Activated naive CD4-positive, alpha-beta T cell treated with anti-CD3 and anti-CD28 coated beads, Interleukin-2, amount 50 U/mL, for 72 hours (primary cell): ENCODE measurements at regions not wholly inside any gene's neighbourhood (a gene's known extent, or its start where the extent isn't known, plus 50 kb on each side); places are given as distances from the start of the nearest gene placed in this dataset.

Experiments used
- ATAC-seq, 2 donors: fragments of 150-1000 bp; cut with Tn5 transposase; 2 replicates each; pipeline ENCODE4 v1.10.0; 2021; ENCODE audit warnings: mild to moderate bottlenecking in 2 of 2, moderate library complexity in 2 of 2
- DNase-seq, 2 donors: peaks; one replicate each; pipeline ENCODE4 v3.0.0; 2021 to 2022; ENCODE audit warnings: low spot score in 2 of 2
- H3K27ac Mint-ChIP-seq, 2 donors: one replicate each; pipeline ENCODE4 v1.8.0; 2022; ENCODE audit warnings: mild to moderate bottlenecking in 2 of 2, mixed read lengths in 2 of 2
- H3K36me3 Mint-ChIP-seq, 2 donors: one replicate each; pipeline ENCODE4 v1.8.0; 2022; ENCODE audit warnings: mixed read lengths in 2 of 2
- H3K9me3 Mint-ChIP-seq, 2 donors: one replicate each; pipeline ENCODE4 v1.8.0; 2022; ENCODE audit warnings: mixed read lengths in 2 of 2

DNA sequence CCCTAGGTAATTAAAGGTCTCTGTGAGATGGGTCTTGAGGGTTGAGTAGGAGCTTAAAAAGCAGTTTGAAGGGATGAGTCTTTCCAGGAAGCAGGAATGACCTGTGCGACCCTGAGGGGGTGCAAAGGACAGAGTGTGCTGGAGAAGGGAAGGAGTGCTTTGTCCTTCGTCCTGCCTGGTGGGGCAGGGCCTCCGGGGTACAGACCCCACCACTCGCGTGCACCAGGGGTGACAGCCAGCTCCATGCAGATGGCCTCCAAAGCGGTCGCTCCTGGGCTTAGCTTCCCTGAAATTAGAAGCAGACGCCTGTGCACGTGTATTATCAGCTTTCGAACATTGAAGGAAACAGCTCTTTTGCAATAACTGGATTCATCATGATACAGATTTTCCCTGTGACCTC is 959.8 kb downstream of the BRD1 start:
- peaks cover 5 to 7% of the 10 kb centered on the region in 2 donors for H3K36me3 Mint-ChIP-seq
- DNase-seq, result no peak
- ATAC-seq, result no peak
- H3K9me3 Mint-ChIP-seq, result peaks cover 0 to 4% of the 10 kb centered on the region in 2 donors
- no peak overlapping the region for H3K27ac Mint-ChIP-seq

DNA sequence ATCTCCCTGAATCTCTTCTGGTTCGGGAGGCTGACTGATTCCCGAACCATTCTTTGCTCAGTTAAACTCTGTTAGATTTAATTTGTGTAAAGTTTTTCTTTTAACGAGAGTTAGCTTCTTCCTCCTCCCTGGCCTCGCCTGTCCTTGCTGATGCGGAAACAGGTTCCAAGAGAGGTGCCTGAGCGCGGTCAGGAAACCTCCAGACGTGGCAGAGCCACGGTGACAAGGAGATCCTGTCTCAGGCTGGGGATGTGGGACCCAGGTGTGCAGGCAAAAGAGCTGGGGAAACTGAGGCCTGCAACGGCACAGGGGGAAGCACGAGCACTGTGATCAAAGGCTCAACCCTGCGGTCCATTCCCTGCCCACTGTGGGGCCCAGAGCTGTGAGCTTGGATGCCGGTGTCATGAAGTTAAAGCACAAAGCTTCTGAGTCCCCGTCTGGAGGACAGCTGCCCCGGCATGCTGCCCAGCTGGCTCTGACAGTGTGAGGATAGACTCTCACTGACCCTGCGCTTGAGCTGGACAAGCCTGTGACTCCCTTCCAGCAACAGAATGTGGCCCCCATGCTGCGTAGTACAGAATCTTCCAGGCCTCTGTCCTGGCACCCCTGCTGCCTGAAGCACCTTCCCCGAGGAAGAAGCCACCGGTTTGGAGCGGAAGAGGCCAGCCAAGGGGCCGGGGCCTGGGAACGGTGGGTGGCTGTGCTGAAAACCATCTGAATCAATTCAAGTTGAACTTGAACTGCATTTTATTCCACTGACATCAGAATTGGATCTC is 960.6 kb downstream of the BRD1 start:
- Mint-ChIP-seq H3K9me3 (peaks cover 0 to 4% of the 10 kb centered on the region in 2 donors), H3K36me3 (peaks cover 5 to 7% of the 10 kb centered on the region in 2 donors), H3K27ac (no peak overlapping the region)
- DNase-seq (no peak), ATAC-seq (no peak)

- ATAC-seq, result no peak
Observed at GRCh38 chr22:48864748-48865147, 962.9 kb downstream of the BRD1 start.

DNA sequence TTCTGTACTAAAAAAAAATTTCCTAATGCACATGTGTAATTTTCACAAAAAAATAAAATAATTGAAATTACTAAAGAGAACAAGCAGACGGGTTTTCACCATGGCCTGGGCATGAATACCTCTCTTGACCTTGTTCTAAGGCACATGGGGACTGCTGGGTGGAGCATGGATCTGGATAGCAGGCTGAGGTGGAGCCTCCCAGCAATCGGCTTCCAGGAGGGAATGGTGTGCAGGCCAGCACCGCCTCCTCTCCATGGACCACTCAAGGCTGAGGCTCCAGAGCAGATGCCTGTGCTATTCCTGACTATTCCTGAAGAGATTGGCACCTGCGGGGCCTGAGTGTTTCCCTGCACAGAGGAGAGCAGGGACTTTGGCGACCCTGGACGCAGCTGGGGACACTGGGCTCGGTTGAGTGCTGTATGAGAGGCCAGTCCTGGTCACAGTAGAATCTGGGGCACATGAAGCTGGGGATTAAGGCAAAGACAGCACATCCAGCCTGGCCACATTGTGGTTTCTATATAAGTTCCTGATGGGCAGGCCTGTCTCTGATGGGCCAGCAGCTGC is 963.6 kb downstream of the BRD1 start:
- H3K9me3 Mint-ChIP-seq, result peaks cover 0 to under 1% of the 10 kb centered on the region in 2 donors
- no peaks in the 10 kb centered on the region for H3K36me3 Mint-ChIP-seq

More at GRCh38 chr22:48864748-48865147, 962.9 kb downstream of the BRD1 start:
- Mint-ChIP-seq H3K9me3 (no peaks in the 10 kb centered on the region), H3K36me3 (no peaks in the 10 kb centered on the region), H3K27ac (no peak overlapping the region)
- DNase-seq, result no peak

DNA sequence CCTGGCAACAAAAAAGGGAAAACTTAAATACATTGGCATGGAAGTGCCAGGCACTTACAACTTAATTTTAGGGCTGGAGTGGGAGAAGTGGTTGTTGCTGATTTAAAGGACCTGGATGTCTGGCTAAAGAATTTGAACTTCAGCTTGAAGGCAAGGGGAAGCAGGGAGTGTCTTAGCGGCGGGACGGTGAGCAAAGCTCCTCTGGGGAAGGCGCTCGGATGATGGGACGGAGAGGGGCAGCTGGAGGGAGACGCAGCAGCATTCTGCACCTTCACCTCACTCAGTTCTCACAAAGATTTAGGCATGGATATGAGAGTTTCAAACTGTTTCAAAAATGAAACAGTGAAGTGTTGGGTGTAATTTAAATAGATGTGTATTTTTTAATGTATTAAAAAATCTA is 967.1 kb downstream of the BRD1 start:
- no peaks in the 10 kb centered on the region for H3K36me3 Mint-ChIP-seq
- ATAC-seq (no peak), DNase-seq (peak in 1 of 2 donors; percentile 18)
- H3K27ac Mint-ChIP-seq, result no peak overlapping the region
- peaks cover 0 to 5% of the 10 kb centered on the region in 2 donors for H3K9me3 Mint-ChIP-seq

More for the DNA sequence above, 963.6 kb downstream of the BRD1 start:
- ATAC-seq, result no peak
- H3K27ac Mint-ChIP-seq, result no peak overlapping the region
- DNase-seq, result no peak

DNA sequence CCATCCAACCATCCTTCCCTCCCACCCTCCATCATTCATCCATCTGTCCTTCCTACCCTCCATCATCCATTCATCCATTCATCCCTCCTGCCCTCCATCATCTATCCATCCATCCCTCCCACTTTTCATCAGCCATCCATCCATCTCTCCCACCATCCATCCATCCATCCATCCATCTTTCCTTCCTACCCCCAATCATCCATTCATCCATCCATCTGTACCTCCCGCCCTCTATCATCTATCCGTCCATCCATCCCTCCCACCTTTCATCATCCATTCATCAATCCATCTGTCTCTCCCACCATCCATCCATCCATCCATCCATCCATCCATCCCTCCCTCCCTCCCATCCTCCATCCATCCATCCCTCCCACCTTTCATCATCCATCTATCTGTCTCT is 968.8 kb downstream of the BRD1 start:
- DNase-seq, result no peak
- ATAC-seq, result no peak
- Mint-ChIP-seq H3K27ac (no peak overlapping the region), H3K9me3 (peaks cover 0 to 11% of the 10 kb centered on the region in 2 donors), H3K36me3 (no peaks in the 10 kb centered on the region)

GRCh38 chr22:48858121-48858520 is 969.6 kb downstream of the BRD1 start:
- DNase-seq (peak in 1 of 2 donors; percentile 21), ATAC-seq (no peak)
- Mint-ChIP-seq H3K27ac (no peak overlapping the region), H3K9me3 (peaks cover 0 to 11% of the 10 kb centered on the region in 2 donors), H3K36me3 (no peaks in the 10 kb centered on the region)

- no peaks in the 10 kb centered on the region for H3K36me3 Mint-ChIP-seq
- H3K27ac Mint-ChIP-seq, result peak overlapping the region in 1 of 2 donors; percentile 41
- DNase-seq, result peak in 1 of 2 donors; percentile 4
- ATAC-seq, result no peak
- peaks cover 0 to 11% of the 10 kb centered on the region in 2 donors for H3K9me3 Mint-ChIP-seq
Observed at GRCh38 chr22:48857202-48857805, 970.4 kb downstream of the BRD1 start.

DNA sequence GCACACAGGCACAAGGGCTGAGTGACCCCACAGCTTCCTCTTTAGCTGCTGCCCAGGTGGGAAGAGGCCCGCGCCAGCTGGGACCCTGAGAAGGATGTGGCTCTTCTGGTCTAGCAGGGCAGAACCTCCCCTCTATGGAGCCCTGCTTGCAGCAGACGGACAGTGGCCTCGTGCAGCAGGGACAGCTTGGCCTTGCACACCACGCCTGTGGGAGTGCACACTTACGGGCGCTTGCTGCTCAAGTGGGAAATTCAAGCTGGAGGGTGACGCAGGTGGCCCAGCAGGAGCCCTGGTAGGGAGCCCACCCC is 971.4 kb downstream of the BRD1 start:
- DNase-seq, result no peak
- H3K27ac Mint-ChIP-seq, result no peak overlapping the region
- no peaks in the 10 kb centered on the region for H3K36me3 Mint-ChIP-seq
- no peak for ATAC-seq
- peaks cover 0 to 11% of the 10 kb centered on the region in 2 donors for H3K9me3 Mint-ChIP-seq

DNA sequence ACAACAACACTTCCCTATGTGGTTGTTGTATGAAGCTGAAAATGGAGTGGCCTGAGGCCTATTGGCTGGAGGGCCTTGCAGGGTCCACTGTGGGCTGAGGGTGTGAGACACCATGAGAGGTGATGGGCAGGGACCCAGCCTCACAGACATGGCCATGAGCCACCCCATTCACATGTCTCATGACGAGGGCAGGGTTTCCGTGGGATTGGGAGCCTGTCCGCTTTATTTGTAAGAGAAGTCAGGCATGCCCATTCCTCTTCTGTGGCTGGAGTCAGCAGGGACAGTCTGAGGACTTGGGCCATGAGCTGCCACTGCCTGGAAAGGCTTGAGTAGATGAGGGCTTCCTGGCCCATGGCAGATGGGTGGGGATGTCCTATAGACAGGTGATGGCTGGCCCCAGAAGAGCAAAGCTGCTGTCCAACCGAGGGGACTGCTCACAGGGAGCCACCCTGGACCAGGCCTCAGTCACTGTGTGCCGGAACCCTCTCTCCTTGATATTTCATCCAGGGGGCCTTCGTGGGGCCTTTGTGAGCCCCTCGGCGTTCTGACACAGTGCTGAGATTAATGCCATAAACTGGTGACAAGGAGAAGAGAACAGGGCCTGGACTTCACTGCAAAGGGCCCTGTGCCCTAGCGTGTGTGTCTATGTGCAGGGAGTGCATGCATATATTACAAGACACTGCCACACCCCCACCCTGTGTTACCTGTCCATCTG is 971.9 kb downstream of the BRD1 start:
- ATAC-seq, result no peak
- Mint-ChIP-seq H3K27ac (no peak overlapping the region), H3K36me3 (no peaks in the 10 kb centered on the region), H3K9me3 (peaks cover 0 to 11% of the 10 kb centered on the region in 2 donors)
- DNase-seq, result peak in 1 of 2 donors; percentile 48

GRCh38 chr22:48855013-48855412 is 972.7 kb downstream of the BRD1 start:
- H3K36me3 Mint-ChIP-seq, result no peaks in the 10 kb centered on the region
- DNase-seq, result no peak
- peaks cover 0 to 11% of the 10 kb centered on the region in 2 donors for H3K9me3 Mint-ChIP-seq
- no peak for ATAC-seq
- H3K27ac Mint-ChIP-seq, result no peak overlapping the region

DNA sequence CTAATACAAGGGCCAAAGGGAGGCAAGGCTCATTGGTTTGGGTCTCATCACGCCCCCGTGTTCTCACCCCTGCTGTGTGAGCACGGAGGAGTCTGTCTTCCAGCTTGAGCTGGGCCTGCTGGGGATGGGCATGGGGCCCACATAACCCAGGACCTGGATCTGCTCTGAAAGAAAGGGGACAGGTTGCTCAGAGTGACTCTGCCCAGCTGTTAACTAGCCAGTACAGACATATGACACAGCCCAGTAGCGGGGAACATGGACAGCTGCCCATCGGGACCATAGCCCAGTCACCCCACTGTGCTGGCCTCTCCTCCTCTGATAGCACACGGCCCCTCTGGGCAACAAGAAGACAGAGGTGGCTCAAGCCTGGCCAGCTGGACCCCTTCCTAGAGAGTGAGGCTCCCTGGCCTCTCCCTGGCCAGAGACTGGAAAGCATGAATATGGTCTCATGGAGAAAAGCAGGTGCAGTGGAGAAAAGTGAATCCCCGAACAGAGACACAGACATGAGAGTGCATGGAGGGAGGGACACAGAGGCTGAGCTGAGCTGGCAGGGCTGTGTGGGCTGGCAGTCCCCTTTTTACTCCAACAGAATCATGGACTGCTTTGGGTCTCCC is 973.9 kb downstream of the BRD1 start:
- no peak overlapping the region for H3K27ac Mint-ChIP-seq
- ATAC-seq, result no peak
- DNase-seq, result peak in 1 of 2 donors; percentile 26
- H3K36me3 Mint-ChIP-seq, result no peaks in the 10 kb centered on the region
- H3K9me3 Mint-ChIP-seq, result peaks cover 0 to 11% of the 10 kb centered on the region in 2 donors

- Mint-ChIP-seq H3K9me3 (peaks cover 0 to 10% of the 10 kb centered on the region in 2 donors), H3K36me3 (no peaks in the 10 kb centered on the region), H3K27ac (peak overlapping the region in 1 of 2 donors; percentile 50)
- DNase-seq (no peak), ATAC-seq (no peak)
Observed at GRCh38 chr22:48851933-48852549, 975.6 kb downstream of the BRD1 start.

GRCh38 chr22:48850658-48851287 is 976.9 kb downstream of the BRD1 start:
- no peaks in the 10 kb centered on the region for H3K36me3 Mint-ChIP-seq
- H3K27ac Mint-ChIP-seq, result no peak overlapping the region
- no peak for ATAC-seq
- no peak for DNase-seq
- H3K9me3 Mint-ChIP-seq, result peaks cover 0 to 10% of the 10 kb centered on the region in 2 donors

GRCh38 chr22:48849963-48850657 is 977.6 kb downstream of the BRD1 start:
- H3K36me3 Mint-ChIP-seq, result no peaks in the 10 kb centered on the region
- H3K27ac Mint-ChIP-seq, result no peak overlapping the region
- ATAC-seq, result no peak

More at GRCh38 chr22:48849963-48850657, 977.6 kb downstream of the BRD1 start:
- H3K9me3 Mint-ChIP-seq, result peaks cover 0 to 7% of the 10 kb centered on the region in 2 donors
- DNase-seq, result no peak
